HepG2 (cell line): ENCODE measurements at regions not wholly inside any gene's neighbourhood (a gene's known extent, or its start where the extent isn't known, plus 50 kb on each side); places are given as distances from the start of the nearest gene placed in this dataset.

Experiments used
- ATAC-seq: fragments of 200-7000 bp; cut with Tn5 transposase; 3 replicates; pipeline ENCODE4 v1.9.1; 2020; ENCODE audit warnings: mild to moderate bottlenecking, moderate library complexity
- BruUV-seq: library from RNA; stranded (reverse); fragments of 400-500 nt; replicated peaks from 2 replicates; lab custom pipeline; 2021; lab: Mats Ljungman, UMichigan
- CTCF ChIA-PET: fragments of 300-600 bp; formaldehyde crosslinking; extraction: SDS; loops from one replicate; lab custom pipeline; 2021; ENCODE audit warnings: low total read pairs, inconsistent platforms, low intra/inter-chr PET ratio; lab: Yijun Ruan, JAX
- POLR2A ChIA-PET: fragments of 350-600 bp; sonication (Branson Sonifier 250); formaldehyde crosslinking; loops from one replicate; lab custom pipeline; 2020; ENCODE audit warnings: antibody characterized with exemption, inconsistent platforms; lab: Yijun Ruan, JAX
- DNase-seq: peaks from one replicate; pipeline ENCODE4 v3.0.0-alpha.2; 2015; ENCODE audit warnings: low spot score
- FAIRE-seq: peaks from 3 replicates; lab custom pipeline; 2011; peaks lifted over from hg19 to GRCh38; lab: Jason Lieb, UNC
- H2AFZ ChIP-seq: one replicate; pipeline ENCODE4 v1.6.1; 2011; ENCODE audit warnings: low read length, inconsistent platforms
- H3K27ac ChIP-seq: fragments of 300-600 bp; 3 replicates; pipeline ENCODE4 v1.8.0; 2011; ENCODE audit warnings: mixed run types, mild to moderate bottlenecking, mixed read lengths, low read length, inconsistent platforms; ENCODE audit not compliant: insufficient read depth; ENCODE audit errors: extremely low read length
- H3K27me3 ChIP-seq, 2 experiments: fragments of 200-600 bp in 1 of 2; 2 replicates in 1 of 2; 3 replicates in 1 of 2; pipeline versions ENCODE4 v1.6.0 to v1.8.0; 2011; ENCODE audit warnings: low read length in 2 of 2, mild to moderate bottlenecking in 2 of 2, moderate library complexity in 2 of 2, inconsistent platforms in 1 of 2; ENCODE audit not compliant: insufficient read depth in 2 of 2, control insufficient read depth in 1 of 2
- H3K36me3 ChIP-seq, 2 experiments: fragments of 200-600 bp in 1 of 2; replicated peaks in 1 of 2; 2 replicates in 1 of 2; 3 replicates in 1 of 2; pipeline versions ENCODE4 v1.5.1 to v1.8.0; 2011; ENCODE audit warnings: low read length in 2 of 2, inconsistent platforms in 1 of 2; ENCODE audit not compliant: insufficient read depth in 2 of 2, control insufficient read depth in 1 of 2
- H3K4me1 ChIP-seq: 2 replicates; pipeline ENCODE4 v1.5.1; 2012; ENCODE audit warnings: low read length, inconsistent platforms; ENCODE audit not compliant: insufficient read depth
- H3K4me2 ChIP-seq: 2 replicates; pipeline ENCODE4 v1.6.0; 2011; ENCODE audit warnings: low read depth, low read length, inconsistent platforms
- H3K4me3 ChIP-seq, 3 experiments: fragments of 200-600 bp in 1 of 3; sonication (generic), shearing (Covaris generic) in 1 of 3; replicated peaks in 1 of 3; 2 replicates each; pipeline ENCODE4 v1.5.1; 2011 to 2016; ENCODE audit warnings: low read length in 3 of 3, inconsistent platforms in 2 of 3, low read depth in 2 of 3, mild to moderate bottlenecking in 2 of 3, control low read depth in 1 of 3, mixed read lengths in 1 of 3; ENCODE audit not compliant: insufficient read depth in 1 of 3
- H3K79me2 ChIP-seq: one replicate; pipeline ENCODE4 v1.6.1; 2011; ENCODE audit warnings: low read length, inconsistent platforms; ENCODE audit not compliant: insufficient read depth
- H3K9ac ChIP-seq: 2 replicates; pipeline ENCODE4 v1.6.0; 2011; ENCODE audit warnings: mild to moderate bottlenecking, low read depth, low read length, inconsistent platforms; ENCODE audit not compliant: insufficient read depth
- H3K9me3 ChIP-seq: 2 replicates; pipeline ENCODE4 v1.5.1; 2012; ENCODE audit warnings: mild to moderate bottlenecking, low read length
- H4K20me1 ChIP-seq: 2 replicates; pipeline ENCODE4 v1.6.0; 2011; ENCODE audit warnings: inconsistent platforms, mild to moderate bottlenecking, low read length, moderate library complexity; ENCODE audit not compliant: insufficient read depth
- KLF15 ChIP-seq: sonication (generic); formaldehyde crosslinking; IDR thresholded peaks from 2 replicates; pipeline ENCODE4 v1.8.1; 2023; ENCODE audit warnings: borderline replicate concordance, mild to moderate bottlenecking, inconsistent platforms, missing genetic modification reagents, mixed read lengths
- MTA3 ChIP-seq: sonication (generic); formaldehyde crosslinking; IDR thresholded peaks from 2 replicates; pipeline ENCODE4 v1.4.0; 2020; ENCODE audit warnings: missing genetic modification reagents
- NFIC ChIP-seq: IDR thresholded peaks from 2 replicates; pipeline ENCODE4 v1.6.1; 2012; ENCODE audit warnings: mild to moderate bottlenecking, low read length, inconsistent platforms
- NR0B2 ChIP-seq: sonication (generic); formaldehyde crosslinking; IDR thresholded peaks from 2 replicates; pipeline ENCODE4 v1.4.0; 2020; ENCODE audit warnings: mild to moderate bottlenecking, missing genetic modification reagents
- PRMT3 ChIP-seq: sonication (generic); formaldehyde crosslinking; IDR thresholded peaks from 2 replicates; pipeline ENCODE4 v1.8.1; 2022; ENCODE audit warnings: low read depth, mild to moderate bottlenecking, moderate library complexity, missing genetic modification reagents, borderline replicate concordance
- RARG ChIP-seq: sonication (generic); formaldehyde crosslinking; IDR thresholded peaks from 2 replicates; pipeline ENCODE4 v1.4.0; 2020; ENCODE audit warnings: low read depth, mild to moderate bottlenecking, missing genetic modification reagents
- RFX3 ChIP-seq: IDR thresholded peaks from 2 replicates; pipeline ENCODE4 v1.6.1; 2016; ENCODE audit warnings: missing biosample characterization, missing genetic modification reagents
- ZNF101 ChIP-seq: sonication (generic); formaldehyde crosslinking; IDR thresholded peaks from 2 replicates; pipeline ENCODE4 v1.4.0; 2020; ENCODE audit warnings: mild to moderate bottlenecking, low read depth, missing genetic modification reagents, borderline replicate concordance
- ZNF207 ChIP-seq: fragments of 450-650 bp; IDR thresholded peaks from 2 replicates; pipeline ENCODE4 v1.6.1; 2016; ENCODE audit warnings: antibody characterized with exemption, borderline replicate concordance
- ZNF256 ChIP-seq: sonication (generic); formaldehyde crosslinking; conservative IDR thresholded peaks from 2 replicates; pipeline ENCODE4 v1.4.0; 2020; ENCODE audit warnings: missing genetic modification reagents
- ZNF350 ChIP-seq: sonication (generic); formaldehyde crosslinking; IDR thresholded peaks from 2 replicates; pipeline ENCODE4 v1.4.0; 2020; ENCODE audit warnings: mild to moderate bottlenecking, low read depth, missing genetic modification reagents, borderline replicate concordance
- ZNF382 ChIP-seq: sonication (generic); formaldehyde crosslinking; IDR thresholded peaks from 2 replicates; pipeline ENCODE4 v1.5.0; 2020; ENCODE audit warnings: missing genetic modification reagents, mild to moderate bottlenecking, borderline replicate concordance
- ZNF44 ChIP-seq: sonication (generic); formaldehyde crosslinking; IDR thresholded peaks from 2 replicates; pipeline ENCODE4 v1.5.1; 2020; ENCODE audit warnings: mild to moderate bottlenecking, missing genetic modification reagents
- ZNF558 ChIP-seq: sonication (generic); formaldehyde crosslinking; IDR thresholded peaks from 2 replicates; pipeline ENCODE4 v1.9.0; 2022; ENCODE audit warnings: mild to moderate bottlenecking, missing genetic modification reagents, borderline replicate concordance
- ZSCAN5A ChIP-seq: sonication (generic); formaldehyde crosslinking; IDR thresholded peaks from 2 replicates; pipeline ENCODE4 v1.8.0; 2022; ENCODE audit warnings: mild to moderate bottlenecking, missing genetic modification reagents, borderline replicate concordance
- WGBS: methylation state at CpG from one replicate; pipeline ENCODE4 v1.1.6; 2017; ENCODE audit warnings: low lambda C conversion rate; 5-methylcytosine and 5-hydroxymethylcytosine counted together
- in situ Hi-C: cut with HindIII; loops from 2 replicates; pipeline ENCODE4 v1.10.0; 2017; ENCODE audit warnings: low pct_unique_long_range_greater_than_20kb; ENCODE audit not compliant: extremely low pct_ligation_motif_present
- intact Hi-C: fragments of 100-400 bp; cut with micrococcal nuclease; formaldehyde crosslinking; loops from one replicate; pipeline ENCODE4 v1.10.0; 2022; ENCODE audit not compliant: unreplicated experiment

- Histone ChIP-seq H3K9ac (no peak overlapping the region), H4K20me1 (no peaks in the 10 kb centered on the region), H3K4me3 (no peak overlapping the region), H3K79me2 (no peaks in the 10 kb centered on the region), H2AFZ (no peak overlapping the region), H3K4me2 (no peak overlapping the region), H3K27me3 (no peaks in the 10 kb centered on the region), H3K36me3 (no peaks in the 10 kb centered on the region), H3K9me3 (no peaks in the 10 kb centered on the region), H3K27ac (no peak overlapping the region), H3K4me1 (no peaks in the 10 kb centered on the region)
- FAIRE-seq (no peak), DNase-seq (no peak)
- BruUV-seq, result no TSS peak
- in situ Hi-C loops, result no loop called here
- CTCF ChIA-PET, result no interaction called here
- TF ChIP-seq ZNF207 (no peak), NFIC (no peak), ZNF558 (CRISPR knock-in tag) (no peak), ZNF382 (no peak), RFX3 (CRISPR knock-in tag) (no peak), KLF15 (CRISPR knock-in tag) (no peak)
- TF ChIP-seq, all 625 proteins: peak for 0
- no peak for ATAC-seq
- WGBS, result 37% methylated on average over 2 of the region's 2 CpGs
- intact Hi-C loops, result no loop called here
- POLR2A ChIA-PET, result no interaction called here
Measured at GRCh38 chr21:14742119-14742518, 196.0 kb upstream of the SAMSN1 start.

GRCh38 chr21:14741256-14741655 lies 195.1 kb upstream of the SAMSN1 start:
- intact Hi-C loops (no loop called here), in situ Hi-C loops (no loop called here)
- BruUV-seq, result no TSS peak
- Histone ChIP-seq H3K9me3 (no peaks in the 10 kb centered on the region), H3K9ac (no peak overlapping the region), H2AFZ (no peak overlapping the region), H3K36me3 (no peaks in the 10 kb centered on the region), H3K27ac (no peak overlapping the region), H3K4me2 (no peak overlapping the region), H3K79me2 (no peaks in the 10 kb centered on the region), H3K27me3 (no peaks in the 10 kb centered on the region), H3K4me3 (no peak overlapping the region), H3K4me1 (no peaks in the 10 kb centered on the region), H4K20me1 (no peaks in the 10 kb centered on the region)
- ATAC-seq (no peak), DNase-seq (no peak), FAIRE-seq (no peak)
- POLR2A ChIA-PET, result no interaction called here
- WGBS, result 25% methylated on average over 1 of the region's 1 CpG
- TF ChIP-seq PRMT3 (CRISPR knock-in tag) (no peak), MTA3 (CRISPR knock-in tag) (no peak), ZNF256 (CRISPR knock-in tag) (no peak), ZNF44 (CRISPR knock-in tag) (no peak), ZNF350 (CRISPR knock-in tag) (no peak), ZSCAN5A (CRISPR knock-in tag) (no peak), ZNF101 (no peak), NR0B2 (CRISPR knock-in tag) (no peak), RARG (CRISPR knock-in tag) (no peak)
- CTCF ChIA-PET, result no interaction called here
